Mesendoderm (in vitro differentiated cells): ENCODE measurements at regions not wholly inside any gene's neighbourhood (a gene's known extent, or its start where the extent isn't known, plus 50 kb on each side); places are given as distances from the start of the nearest gene placed in this dataset.

Experiments used
- DNase-seq: peaks from one replicate; pipeline ENCODE4 v3.0.0; 2013
- H2AK5ac ChIP-seq: 2 replicates; pipeline ENCODE4 v1.6.1; 2013; ENCODE audit warnings: low read length, inconsistent platforms
- H2BK120ac ChIP-seq: 2 replicates; pipeline ENCODE4 v1.6.1; 2013; ENCODE audit warnings: low read depth, mild to moderate bottlenecking, low read length, moderate library complexity, mixed read lengths
- H2BK15ac ChIP-seq: replicated peaks from 2 replicates; pipeline ENCODE4 v1.6.1; 2013; ENCODE audit warnings: low read depth, mild to moderate bottlenecking, moderate library complexity
- H2BK5ac ChIP-seq: 2 replicates; pipeline ENCODE4 v1.6.1; 2013; ENCODE audit warnings: low read length, inconsistent platforms
- H3K18ac ChIP-seq: 2 replicates; pipeline ENCODE4 v1.6.1; 2013; ENCODE audit warnings: mild to moderate bottlenecking, low read length, mixed read lengths
- H3K23ac ChIP-seq: one replicate; pipeline ENCODE4 v1.6.1; 2013; ENCODE audit warnings: low read length
- H3K27ac ChIP-seq: 2 replicates; pipeline ENCODE4 v1.5.1; 2013; ENCODE audit warnings: low read depth, mild to moderate bottlenecking, inconsistent platforms, low read length, moderate library complexity
- H3K27me3 ChIP-seq: 2 replicates; pipeline ENCODE4 v1.6.1; 2013; ENCODE audit warnings: low read length, control low read depth, mild to moderate bottlenecking, inconsistent platforms; ENCODE audit not compliant: insufficient read depth, poor library complexity
- H3K36me3 ChIP-seq: 2 replicates; pipeline ENCODE4 v1.6.1; 2013; ENCODE audit warnings: low read length, inconsistent platforms; ENCODE audit not compliant: control insufficient read depth, insufficient read depth
- H3K4ac ChIP-seq: one replicate; pipeline ENCODE4 v1.6.1; 2013; ENCODE audit warnings: low read depth, mild to moderate bottlenecking, low read length, moderate library complexity
- H3K4me1 ChIP-seq: 2 replicates; pipeline ENCODE4 v1.6.1; 2013; ENCODE audit warnings: low read depth, low read length, inconsistent platforms; ENCODE audit not compliant: control insufficient read depth
- H3K4me2 ChIP-seq: 2 replicates; pipeline ENCODE4 v1.6.1; 2013; ENCODE audit warnings: low read length
- H3K4me3 ChIP-seq: 2 replicates; pipeline ENCODE4 v1.5.1; 2013; ENCODE audit warnings: mild to moderate bottlenecking, low read length
- H3K56ac ChIP-seq: one replicate; pipeline ENCODE4 v1.6.1; 2013; ENCODE audit warnings: low read length
- H3K79me1 ChIP-seq: 2 replicates; pipeline ENCODE4 v1.6.1; 2013; ENCODE audit warnings: low read length, inconsistent platforms
- H3K79me2 ChIP-seq: 2 replicates; pipeline ENCODE4 v1.6.1; 2013; ENCODE audit warnings: mild to moderate bottlenecking, low read length; ENCODE audit not compliant: control insufficient read depth, insufficient read depth
- H3K9ac ChIP-seq: 2 replicates; pipeline ENCODE4 v1.6.1; 2013; ENCODE audit warnings: low read length, inconsistent platforms
- H4K5ac ChIP-seq: one replicate; pipeline ENCODE4 v1.6.1; 2013; ENCODE audit warnings: low read length
- H4K8ac ChIP-seq: one replicate; pipeline ENCODE4 v1.6.1; 2013; ENCODE audit warnings: low read depth, mild to moderate bottlenecking, control low read depth, low read length, moderate library complexity
- WGBS: extraction: QIAGEN DNeasy Blood & Tissue Kit; methylation state at CpG from one replicate; pipeline ENCODE4 v1.1.7; 2013; ENCODE audit warnings: low lambda C conversion rate, missing lambda C conversion rate; ENCODE audit not compliant: insufficient coverage; ENCODE audit errors: extremely low coverage; 5-methylcytosine and 5-hydroxymethylcytosine counted together

GRCh38 chr6:14051355-14051754 lies 66.2 kb upstream of the CD83 start:
- Histone ChIP-seq H4K5ac (no peak overlapping the region), H2BK120ac (no peak overlapping the region), H3K18ac (no peak overlapping the region), H3K27ac (no peak overlapping the region), H4K8ac (no peak overlapping the region), H2BK15ac (no peak overlapping the region), H3K27me3 (no peaks in the 10 kb centered on the region), H3K4ac (no peak overlapping the region), H3K36me3 (no peaks in the 10 kb centered on the region), H3K4me3 (no peak overlapping the region), H3K23ac (no peak overlapping the region), H2BK5ac (no peak overlapping the region), H2AK5ac (no peak overlapping the region), H3K4me2 (no peak overlapping the region), H3K9ac (no peak overlapping the region), H3K79me2 (no peaks in the 10 kb centered on the region), H3K56ac (no peak overlapping the region), H3K4me1 (no peaks in the 10 kb centered on the region), H3K79me1 (no peaks in the 10 kb centered on the region)
- WGBS: no CpG with 5 or more reads among the region's 2 CpGs
- no peak for DNase-seq

DNA sequence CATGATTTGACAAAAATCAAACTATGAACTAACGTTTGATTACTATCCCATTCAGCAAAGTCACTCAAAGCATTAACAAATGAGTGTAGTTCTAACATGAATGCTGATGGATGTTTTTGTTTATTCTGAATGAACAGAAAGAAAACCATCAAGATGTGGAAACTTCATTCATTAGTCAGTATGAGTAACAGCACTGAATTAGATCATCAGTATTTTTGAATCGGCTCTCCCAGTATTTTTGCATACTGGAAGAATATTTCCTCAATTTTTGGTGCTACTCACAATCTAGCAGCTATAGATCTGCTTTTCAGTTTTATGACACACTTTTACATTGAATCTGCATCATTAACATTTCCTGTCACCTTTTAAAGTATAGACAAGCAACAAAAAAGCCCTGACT lies 63.8 kb upstream of the CD83 start:
- Histone ChIP-seq H3K4me2 (no peak overlapping the region), H3K4me3 (no peak overlapping the region), H3K9ac (no peak overlapping the region), H3K79me1 (no peaks in the 10 kb centered on the region), H3K27me3 (no peaks in the 10 kb centered on the region), H3K27ac (no peak overlapping the region), H3K18ac (no peak overlapping the region), H4K5ac (no peak overlapping the region), H2BK120ac (no peak overlapping the region), H3K36me3 (no peaks in the 10 kb centered on the region), H3K4me1 (no peaks in the 10 kb centered on the region), H3K79me2 (no peaks in the 10 kb centered on the region), H3K56ac (no peak overlapping the region), H3K23ac (no peak overlapping the region), H2BK5ac (no peak overlapping the region), H2BK15ac (no peak overlapping the region), H2AK5ac (no peak overlapping the region), H3K4ac (no peak overlapping the region), H4K8ac (no peak overlapping the region)
- WGBS: no CpG with 5 or more reads among the region's 2 CpGs
- no peak for DNase-seq

DNA sequence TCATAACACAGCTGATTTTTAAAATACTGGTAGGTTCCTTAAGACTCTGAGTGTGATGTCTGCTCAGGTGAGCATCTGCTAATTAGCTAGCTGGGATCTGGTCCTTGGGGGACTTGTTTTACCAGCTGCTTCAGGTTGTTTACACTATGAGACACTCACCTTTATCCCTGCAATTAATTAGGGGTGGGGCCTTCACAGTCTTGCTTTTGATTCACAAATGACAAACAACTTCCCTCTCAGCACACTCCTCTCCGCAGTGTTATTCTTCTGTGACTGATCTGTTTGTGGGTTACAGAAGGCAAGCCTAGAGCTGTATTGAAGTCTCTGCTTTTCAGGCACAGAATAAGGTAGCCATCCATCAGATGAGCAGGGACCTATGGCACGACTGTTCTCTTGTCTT lies 62.0 kb upstream of the CD83 start:
- H3K18ac ChIP-seq: no peak overlapping the region
- H3K4me1 ChIP-seq: no peaks in the 10 kb centered on the region
- no peak overlapping the region for H3K4me2 ChIP-seq
- H2BK120ac ChIP-seq: no peak overlapping the region
- no peak overlapping the region for H4K8ac ChIP-seq
- no peak overlapping the region for H4K5ac ChIP-seq
- no peak overlapping the region for H2BK5ac ChIP-seq
- H3K56ac ChIP-seq: no peak overlapping the region
- no peak overlapping the region for H3K4me3 ChIP-seq
- H3K9ac ChIP-seq: no peak overlapping the region
- WGBS: no CpG with 5 or more reads among the region's 2 CpGs
- H3K79me1 ChIP-seq: no peaks in the 10 kb centered on the region
- no peak overlapping the region for H3K27ac ChIP-seq
- H3K27me3 ChIP-seq: no peaks in the 10 kb centered on the region
- DNase-seq: no peak
- H3K23ac ChIP-seq: no peak overlapping the region
- H3K79me2 ChIP-seq: no peaks in the 10 kb centered on the region
- H3K4ac ChIP-seq: no peak overlapping the region
- H3K36me3 ChIP-seq: no peaks in the 10 kb centered on the region
- H2AK5ac ChIP-seq: no peak overlapping the region
- H2BK15ac ChIP-seq: no peak overlapping the region

- H2BK15ac ChIP-seq: no peak overlapping the region
- no peaks in the 10 kb centered on the region for H3K36me3 ChIP-seq
- no peak overlapping the region for H3K18ac ChIP-seq
- H3K4ac ChIP-seq: no peak overlapping the region
- H3K9ac ChIP-seq: no peak overlapping the region
- H3K27ac ChIP-seq: no peak overlapping the region
- H3K79me2 ChIP-seq: no peaks in the 10 kb centered on the region
- no peaks in the 10 kb centered on the region for H3K4me1 ChIP-seq
- no peak overlapping the region for H3K56ac ChIP-seq
- H2AK5ac ChIP-seq: no peak overlapping the region
- no peak overlapping the region for H3K4me3 ChIP-seq
- H2BK120ac ChIP-seq: no peak overlapping the region
- H2BK5ac ChIP-seq: no peak overlapping the region
- H4K8ac ChIP-seq: no peak overlapping the region
- H3K27me3 ChIP-seq: no peaks in the 10 kb centered on the region
- H4K5ac ChIP-seq: no peak overlapping the region
- H3K4me2 ChIP-seq: no peak overlapping the region
- no peak overlapping the region for H3K23ac ChIP-seq
- DNase-seq: no peak
- WGBS: no CpG with 5 or more reads among the region's 10 CpGs
- H3K79me1 ChIP-seq: no peaks in the 10 kb centered on the region
These were observed 59.4 kb upstream of the CD83 start for GRCh38 chr6:14058029-14058695.

GRCh38 chr6:14058735-14059134 lies 58.8 kb upstream of the CD83 start:
- Histone ChIP-seq H3K27me3 (no peaks in the 10 kb centered on the region), H3K27ac (no peak overlapping the region), H2BK15ac (no peak overlapping the region), H3K79me2 (no peaks in the 10 kb centered on the region), H3K9ac (no peak overlapping the region), H4K5ac (no peak overlapping the region), H3K79me1 (no peaks in the 10 kb centered on the region), H3K4ac (no peak overlapping the region), H2BK5ac (no peak overlapping the region), H2AK5ac (no peak overlapping the region), H3K18ac (no peak overlapping the region), H2BK120ac (no peak overlapping the region), H3K36me3 (no peaks in the 10 kb centered on the region), H3K4me1 (no peaks in the 10 kb centered on the region), H3K56ac (no peak overlapping the region), H3K23ac (no peak overlapping the region), H4K8ac (no peak overlapping the region), H3K4me3 (no peak overlapping the region), H3K4me2 (no peak overlapping the region)
- WGBS: no CpG with 5 or more reads among the region's 3 CpGs
- no peak for DNase-seq

GRCh38 chr6:14059791-14060436 lies 57.7 kb upstream of the CD83 start:
- Histone ChIP-seq H4K8ac (no peak overlapping the region), H3K27ac (no peak overlapping the region), H3K56ac (no peak overlapping the region), H3K36me3 (no peaks in the 10 kb centered on the region), H3K23ac (no peak overlapping the region), H3K27me3 (no peaks in the 10 kb centered on the region), H4K5ac (no peak overlapping the region), H3K4me1 (no peaks in the 10 kb centered on the region), H2BK5ac (no peak overlapping the region), H2BK120ac (no peak overlapping the region), H3K9ac (no peak overlapping the region), H3K4me2 (no peak overlapping the region), H3K4ac (no peak overlapping the region), H3K79me2 (no peaks in the 10 kb centered on the region), H2BK15ac (no peak overlapping the region), H2AK5ac (no peak overlapping the region), H3K79me1 (no peaks in the 10 kb centered on the region), H3K4me3 (no peak overlapping the region), H3K18ac (no peak overlapping the region)
- DNase-seq: no peak
- no CpG with 5 or more reads among the region's 10 CpGs for whole genome bisulfite sequencing
